Neural progenitor cell (in vitro differentiated cells): ENCODE measurements at regions not wholly inside any gene's neighbourhood (a gene's known extent, or its start where the extent isn't known, plus 50 kb on each side); places are given as distances from the start of the nearest gene placed in this dataset.

Source experiments
- DNase-seq: peaks from one replicate; pipeline ENCODE4 v3.0.0-alpha.2; 2016; ENCODE audit warnings: low spot score
- H2AFZ ChIP-seq: fragments of 200-600 bp; sonication (generic); replicated peaks from 2 replicates; pipeline ENCODE4 v1.6.1; 2016; ENCODE audit warnings: antibody characterized with exemption
- H3F3A ChIP-seq: fragments of 200-600 bp; sonication (generic); 2 replicates; pipeline ENCODE4 v1.6.1; 2016; ENCODE audit warnings: antibody characterized with exemption, low read depth
- H3K27ac ChIP-seq: fragments of 200-600 bp; sonication (generic); 2 replicates; pipeline ENCODE4 v1.5.1; 2016; ENCODE audit warnings: mild to moderate bottlenecking
- H3K27me3 ChIP-seq: fragments of 200-600 bp; sonication (generic); 2 replicates; pipeline ENCODE4 v1.6.1; 2016; ENCODE audit warnings: mild to moderate bottlenecking, moderate library complexity
- H3K36me3 ChIP-seq: fragments of 200-600 bp; sonication (generic); 2 replicates; pipeline ENCODE4 v1.5.1; 2016
- H3K4me1 ChIP-seq: fragments of 200-600 bp; sonication (generic); 2 replicates; pipeline ENCODE4 v1.6.1; 2016; ENCODE audit warnings: mixed run types
- H3K4me2 ChIP-seq: fragments of 200-600 bp; sonication (generic); 2 replicates; pipeline ENCODE4 v1.6.1; 2016
- H3K4me3 ChIP-seq: fragments of 200-600 bp; sonication (generic); 2 replicates; pipeline ENCODE4 v1.5.1; 2016
- H3K79me2 ChIP-seq: fragments of 200-600 bp; sonication (generic); 2 replicates; pipeline ENCODE4 v1.6.1; 2016; ENCODE audit warnings: low read depth
- H3K9ac ChIP-seq: fragments of 200-600 bp; sonication (generic); 2 replicates; pipeline ENCODE4 v1.6.1; 2016
- H3K9me3 ChIP-seq: fragments of 200-600 bp; sonication (generic); 2 replicates; pipeline ENCODE4 v1.5.1; 2016; ENCODE audit warnings: low read depth
- H4K20me1 ChIP-seq: fragments of 200-600 bp; sonication (generic); 2 replicates; pipeline ENCODE4 v1.6.1; 2016; ENCODE audit warnings: low read depth
- H3K27ac Mint-ChIP-seq: 3 replicates; pipeline ENCODE4 v1.8.0; 2021; ENCODE audit warnings: mixed read lengths
- H3K27me3 Mint-ChIP-seq: 2 replicates; pipeline ENCODE4 v1.8.0; 2022; ENCODE audit warnings: low read depth, mild to moderate bottlenecking, inconsistent platforms, moderate library complexity, mixed read lengths; ENCODE audit not compliant: insufficient read depth
- H3K36me3 Mint-ChIP-seq: 3 replicates; pipeline ENCODE4 v1.8.0; 2021; ENCODE audit warnings: mixed read lengths
- H3K4me1 Mint-ChIP-seq: 3 replicates; pipeline ENCODE4 v1.8.0; 2021; ENCODE audit warnings: mixed read lengths
- H3K4me3 Mint-ChIP-seq: 3 replicates; pipeline ENCODE4 v1.8.0; 2021; ENCODE audit warnings: mild to moderate bottlenecking, moderate library complexity, mixed read lengths
- H3K9me3 Mint-ChIP-seq: 3 replicates; pipeline ENCODE4 v1.8.0; 2020; ENCODE audit warnings: mixed read lengths
- EZH2 ChIP-seq: fragments of 200-600 bp; sonication (generic); IDR thresholded peaks from 2 replicates; pipeline ENCODE4 v1.6.1; 2017; ENCODE audit warnings: antibody characterized with exemption, mild to moderate bottlenecking, moderate library complexity
- EZH2phosphoT487 ChIP-seq: fragments of 200-600 bp; sonication (generic); IDR thresholded peaks from 2 replicates; pipeline ENCODE4 v1.6.1; 2017; ENCODE audit warnings: antibody characterized with exemption
- TF ChIP-seq, protein P1 (sequence below): fragments of 200-600 bp; sonication (generic); IDR thresholded peaks from 2 replicates; pipeline ENCODE4 v1.5.1; 2017; ENCODE audit warnings: antibody characterized with exemption, mild to moderate bottlenecking

DNA sequence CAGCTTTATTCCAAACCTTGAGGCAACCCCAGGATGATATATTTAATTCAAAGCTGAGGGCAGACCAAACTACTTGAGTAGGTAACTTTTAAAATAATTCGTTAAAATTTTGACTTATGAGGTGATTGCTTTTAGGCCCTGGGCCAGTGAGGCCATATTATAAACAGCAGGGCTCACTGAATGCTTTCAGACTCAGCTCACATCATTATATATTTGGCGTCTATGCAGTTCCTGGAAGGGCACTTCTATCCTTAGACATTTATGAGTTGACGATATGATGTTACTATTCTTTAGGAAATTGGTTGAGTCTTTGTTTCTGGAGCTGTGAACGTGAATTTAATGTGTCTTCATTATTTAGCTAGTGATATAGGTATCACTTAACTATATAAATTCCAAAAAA is 400.1 kb downstream of the PDHA2 start:
- no peak overlapping the region for H3K4me3 Mint-ChIP-seq
- peaks cover 11% of the 10 kb centered on the region for H3K9me3 Mint-ChIP-seq
- no peaks in the 10 kb centered on the region for H3K27me3 Mint-ChIP-seq
- Histone ChIP-seq H3K79me2 (no peaks in the 10 kb centered on the region), H2AFZ (no peak overlapping the region), H3K4me1 (no peaks in the 10 kb centered on the region), H3K9ac (no peak overlapping the region), H3K9me3 (no peaks in the 10 kb centered on the region), H3F3A (no peaks in the 10 kb centered on the region), H3K4me3 (no peak overlapping the region), H3K27ac (no peak overlapping the region), H3K36me3 (no peaks in the 10 kb centered on the region), H3K4me2 (no peak overlapping the region), H4K20me1 (no peaks in the 10 kb centered on the region), H3K27me3 (no peaks in the 10 kb centered on the region)
- TF ChIP-seq EZH2 = no peak
- TF ChIP-seq, protein P1, sequence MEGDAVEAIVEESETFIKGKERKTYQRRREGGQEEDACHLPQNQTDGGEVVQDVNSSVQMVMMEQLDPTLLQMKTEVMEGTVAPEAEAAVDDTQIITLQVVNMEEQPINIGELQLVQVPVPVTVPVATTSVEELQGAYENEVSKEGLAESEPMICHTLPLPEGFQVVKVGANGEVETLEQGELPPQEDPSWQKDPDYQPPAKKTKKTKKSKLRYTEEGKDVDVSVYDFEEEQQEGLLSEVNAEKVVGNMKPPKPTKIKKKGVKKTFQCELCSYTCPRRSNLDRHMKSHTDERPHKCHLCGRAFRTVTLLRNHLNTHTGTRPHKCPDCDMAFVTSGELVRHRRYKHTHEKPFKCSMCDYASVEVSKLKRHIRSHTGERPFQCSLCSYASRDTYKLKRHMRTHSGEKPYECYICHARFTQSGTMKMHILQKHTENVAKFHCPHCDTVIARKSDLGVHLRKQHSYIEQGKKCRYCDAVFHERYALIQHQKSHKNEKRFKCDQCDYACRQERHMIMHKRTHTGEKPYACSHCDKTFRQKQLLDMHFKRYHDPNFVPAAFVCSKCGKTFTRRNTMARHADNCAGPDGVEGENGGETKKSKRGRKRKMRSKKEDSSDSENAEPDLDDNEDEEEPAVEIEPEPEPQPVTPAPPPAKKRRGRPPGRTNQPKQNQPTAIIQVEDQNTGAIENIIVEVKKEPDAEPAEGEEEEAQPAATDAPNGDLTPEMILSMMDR = no peak
- no peak for TF ChIP-seq EZH2phosphoT487
- no peak for DNase-seq
- H3K4me1 Mint-ChIP-seq = peaks cover 5% of the 10 kb centered on the region
- H3K36me3 Mint-ChIP-seq = no peaks in the 10 kb centered on the region
- no peak overlapping the region for H3K27ac Mint-ChIP-seq

DNA sequence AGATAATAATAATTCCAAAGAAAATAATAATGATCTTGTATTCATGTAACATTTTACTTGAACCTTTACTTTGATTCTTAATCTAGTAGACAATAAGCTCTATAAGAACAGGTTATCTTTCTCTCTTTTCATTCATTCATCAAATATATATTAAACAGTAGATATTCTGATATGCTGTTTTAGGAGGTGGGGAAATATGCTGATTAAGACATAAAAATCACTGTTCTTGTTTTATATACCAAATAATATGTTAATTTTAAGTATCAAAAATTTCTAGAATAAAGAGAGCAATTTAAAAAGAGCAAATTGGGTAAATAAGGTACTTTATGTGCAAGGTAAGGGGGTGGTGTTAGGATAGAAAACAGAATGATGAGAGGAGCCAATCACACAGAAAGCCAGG is 401.9 kb downstream of the PDHA2 start:
- no peaks in the 10 kb centered on the region for H4K20me1 ChIP-seq
- H3F3A ChIP-seq = no peaks in the 10 kb centered on the region
- no peak overlapping the region for H3K4me2 ChIP-seq
- no peak overlapping the region for H3K4me3 ChIP-seq
- H3K9ac ChIP-seq = no peak overlapping the region
- H3K4me1 Mint-ChIP-seq = peaks cover 5% of the 10 kb centered on the region
- no peaks in the 10 kb centered on the region for H3K9me3 ChIP-seq
- H3K27ac Mint-ChIP-seq = no peak overlapping the region
- no peaks in the 10 kb centered on the region for H3K79me2 ChIP-seq
- peaks cover 7% of the 10 kb centered on the region for H3K9me3 Mint-ChIP-seq
- H3K4me3 Mint-ChIP-seq = no peak overlapping the region
- no peak for DNase-seq
- no peaks in the 10 kb centered on the region for H3K27me3 Mint-ChIP-seq
- TF ChIP-seq EZH2phosphoT487 = no peak
- TF ChIP-seq, protein P1 = no peak
- TF ChIP-seq EZH2 = no peak
- H3K27me3 ChIP-seq = no peaks in the 10 kb centered on the region
- no peaks in the 10 kb centered on the region for H3K36me3 Mint-ChIP-seq
- no peak overlapping the region for H2AFZ ChIP-seq
- no peak overlapping the region for H3K27ac ChIP-seq
- no peaks in the 10 kb centered on the region for H3K36me3 ChIP-seq
- no peaks in the 10 kb centered on the region for H3K4me1 ChIP-seq

DNA sequence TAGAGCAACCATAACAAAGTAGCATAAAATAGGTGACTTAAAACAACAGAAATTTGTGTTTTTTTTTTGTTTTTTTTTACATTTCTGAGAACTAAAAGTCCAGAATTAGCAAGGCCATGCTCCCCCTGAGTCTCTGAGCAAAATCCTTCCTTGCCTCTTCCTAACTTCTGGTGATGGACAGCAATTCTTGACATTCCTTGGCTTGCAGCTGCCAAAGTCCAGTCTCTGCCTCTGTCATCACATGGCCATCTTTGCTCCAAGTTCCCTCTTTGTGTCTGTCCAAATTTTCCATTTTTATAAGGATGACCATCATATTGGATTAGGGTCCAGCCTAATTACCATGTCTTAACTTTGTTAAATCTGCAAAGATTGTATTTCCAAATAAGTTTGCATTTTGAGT is 407.2 kb downstream of the PDHA2 start:
- Histone ChIP-seq H3K36me3 (no peaks in the 10 kb centered on the region), H4K20me1 (no peaks in the 10 kb centered on the region), H3F3A (no peaks in the 10 kb centered on the region), H3K27me3 (no peaks in the 10 kb centered on the region), H3K4me3 (no peak overlapping the region), H3K79me2 (no peaks in the 10 kb centered on the region), H2AFZ (no peak overlapping the region), H3K4me1 (no peaks in the 10 kb centered on the region), H3K9me3 (peaks cover 2% of the 10 kb centered on the region), H3K27ac (no peak overlapping the region), H3K9ac (no peak overlapping the region), H3K4me2 (no peak overlapping the region)
- H3K4me3 Mint-ChIP-seq = no peak overlapping the region
- peaks cover 3% of the 10 kb centered on the region for H3K9me3 Mint-ChIP-seq
- no peak overlapping the region for H3K27ac Mint-ChIP-seq
- no peaks in the 10 kb centered on the region for H3K4me1 Mint-ChIP-seq
- TF ChIP-seq EZH2 (no peak), EZH2phosphoT487 (no peak)
- TF ChIP-seq, protein P1 = no peak
- no peaks in the 10 kb centered on the region for H3K36me3 Mint-ChIP-seq
- no peak for DNase-seq
- no peaks in the 10 kb centered on the region for H3K27me3 Mint-ChIP-seq

DNA sequence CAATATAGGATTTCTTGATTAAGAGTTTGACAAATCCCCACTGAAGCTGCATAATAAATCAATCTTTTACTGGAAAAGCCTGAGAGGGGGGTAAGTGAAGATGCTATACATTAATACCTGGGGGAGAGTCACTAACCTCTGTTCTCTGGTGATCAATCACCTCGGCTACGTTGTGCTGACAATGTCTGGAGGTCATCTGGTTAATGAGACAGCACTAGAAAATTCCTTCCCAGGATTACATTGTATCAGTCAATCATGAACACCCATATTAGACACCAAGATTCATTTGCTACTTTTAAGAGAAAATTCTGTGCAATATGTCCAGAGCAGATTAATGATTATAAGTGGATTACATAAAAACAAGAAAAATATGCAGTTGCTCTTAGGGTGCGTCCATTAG is 408.3 kb downstream of the PDHA2 start:
- H3K4me1 Mint-ChIP-seq = no peaks in the 10 kb centered on the region
- no peak overlapping the region for H3K4me3 Mint-ChIP-seq
- TF ChIP-seq, protein P1 = no peak
- TF ChIP-seq EZH2phosphoT487 = no peak
- no peak for TF ChIP-seq EZH2
- Histone ChIP-seq H3K27me3 (no peaks in the 10 kb centered on the region), H3K9me3 (peaks cover 2% of the 10 kb centered on the region), H3K27ac (no peak overlapping the region), H3K79me2 (no peaks in the 10 kb centered on the region), H4K20me1 (no peaks in the 10 kb centered on the region), H3K4me2 (no peak overlapping the region), H3K9ac (no peak overlapping the region), H3K4me1 (no peaks in the 10 kb centered on the region), H2AFZ (no peak overlapping the region), H3F3A (no peaks in the 10 kb centered on the region), H3K4me3 (no peak overlapping the region), H3K36me3 (no peaks in the 10 kb centered on the region)
- no peaks in the 10 kb centered on the region for H3K27me3 Mint-ChIP-seq
- no peak for DNase-seq
- H3K27ac Mint-ChIP-seq = no peak overlapping the region
- H3K9me3 Mint-ChIP-seq = peaks cover 3% of the 10 kb centered on the region
- no peaks in the 10 kb centered on the region for H3K36me3 Mint-ChIP-seq
